AG10803 (cell line): ENCODE measurements at regions not wholly inside any gene's neighbourhood (a gene's known extent, or its start where the extent isn't known, plus 50 kb on each side); places are given as distances from the start of the nearest gene placed in this dataset.
"Not testable (repeated sequence)": the region's sequence is repeated elsewhere in the genome, so short reads cannot be mapped to it uniquely, and the experiment has no call there.

Source experiments
- DNase-seq: peaks from one replicate; pipeline ENCODE4 v3.0.0; 2010; ENCODE audit warnings: low read depth
- H3K4me3 ChIP-seq: 2 replicates; pipeline ENCODE4 v1.5.1; 2011; ENCODE audit warnings: mild to moderate bottlenecking, low read length, control low read depth
- CTCF ChIP-seq: conservative IDR thresholded peaks from 2 replicates; pipeline ENCODE4 v1.5.1; 2011; ENCODE audit warnings: mild to moderate bottlenecking, low read length, control low read depth, inconsistent platforms

GRCh38 chr7:67493366-67493765 lies 496.7 kb downstream of the TYW1 start:
- no peak for TF ChIP-seq CTCF
- no peak overlapping the region for H3K4me3 ChIP-seq
- DNase-seq: no peak

GRCh38 chr7:67496589-67496988 lies 500.0 kb downstream of the TYW1 start:
- no peak for DNase-seq
- no peak for TF ChIP-seq CTCF
- H3K4me3 ChIP-seq: no peak overlapping the region

- H3K4me3 ChIP-seq, DNase-seq: not testable (repeated sequence)
Observed at GRCh38 chr7:67497914-67498313, 501.3 kb downstream of the TYW1 start.

- no peak for DNase-seq
Observed at GRCh38 chr7:67502929-67503328, 506.3 kb downstream of the TYW1 start.

GRCh38 chr7:67505449-67505848 lies 508.8 kb downstream of the TYW1 start:
- TF ChIP-seq CTCF: no peak
- no peak for DNase-seq
- no peak overlapping the region for H3K4me3 ChIP-seq

More at GRCh38 chr7:67502929-67503328, 506.3 kb downstream of the TYW1 start:
- no peak overlapping the region for H3K4me3 ChIP-seq
- TF ChIP-seq CTCF: no peak

- no peak for DNase-seq
- TF ChIP-seq CTCF: no peak
- no peak overlapping the region for H3K4me3 ChIP-seq
Observed at GRCh38 chr7:67512481-67512880, 515.8 kb downstream of the TYW1 start.

- TF ChIP-seq CTCF: no peak
- H3K4me3 ChIP-seq: no peak overlapping the region
- no peak for DNase-seq
Observed at GRCh38 chr7:67518580-67518979, 521.9 kb downstream of the TYW1 start.

GRCh38 chr7:67519171-67519570 lies 522.5 kb downstream of the TYW1 start:
- H3K4me3 ChIP-seq: no peak overlapping the region
- no peak for TF ChIP-seq CTCF
- no peak for DNase-seq
